PC-3 (cell line): ENCODE measurements at regions not wholly inside any gene's neighbourhood (a gene's known extent, or its start where the extent isn't known, plus 50 kb on each side); places are given as distances from the start of the nearest gene placed in this dataset.

Experiments
- EZH2 ChIP-seq: fragments of 300-600 bp; sonication (generic); IDR thresholded peaks from one replicate; pipeline ENCODE4 v1.6.1; 2017; ENCODE audit warnings: antibody characterized with exemption, mild to moderate bottlenecking, low read length; ENCODE audit not compliant: unreplicated experiment
- EZH2phosphoT487 ChIP-seq: fragments of 300-600 bp; sonication (generic); IDR thresholded peaks from 2 replicates; pipeline ENCODE4 v1.6.1; 2018; ENCODE audit warnings: mild to moderate bottlenecking, antibody characterized with exemption, low read length, borderline replicate concordance
- TF ChIP-seq, protein P1 (sequence below): fragments of 300-600 bp; sonication (generic); conservative IDR thresholded peaks from 2 replicates; pipeline ENCODE4 v1.5.1; 2017; ENCODE audit warnings: antibody characterized with exemption, low read depth, mild to moderate bottlenecking, low read length

DNA sequence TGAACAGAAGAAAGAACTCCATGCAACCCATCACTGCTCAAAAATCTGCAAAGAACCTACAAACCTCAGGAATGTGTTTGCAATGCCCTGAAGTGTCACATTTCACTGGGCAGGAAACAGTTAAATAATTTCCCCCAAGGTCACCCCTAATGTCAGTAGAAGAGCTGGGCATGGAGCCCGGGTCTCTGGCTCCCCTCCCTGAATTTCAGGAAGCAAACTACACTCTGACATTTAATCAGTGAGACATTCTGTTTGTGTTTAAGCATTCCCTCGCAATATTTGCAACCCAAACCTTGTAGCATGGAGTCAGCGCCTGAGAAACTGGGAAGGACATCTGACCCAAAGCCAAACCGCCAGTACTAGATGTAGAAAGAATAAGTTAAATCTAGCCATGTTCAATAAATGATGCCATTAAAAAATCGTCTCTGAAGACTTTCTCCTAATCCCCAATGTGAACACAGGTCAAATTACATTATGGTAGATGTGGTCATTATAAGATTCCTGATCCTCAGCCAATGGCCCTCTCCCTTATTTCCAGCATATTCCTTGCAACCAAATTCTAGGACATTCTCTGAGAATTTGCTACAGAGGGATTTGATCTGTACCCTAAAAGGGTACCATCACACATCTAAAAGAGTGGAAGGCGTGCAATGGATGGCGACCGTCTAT is 91.2 kb upstream of the ADTRP start:
- TF ChIP-seq, protein P1, sequence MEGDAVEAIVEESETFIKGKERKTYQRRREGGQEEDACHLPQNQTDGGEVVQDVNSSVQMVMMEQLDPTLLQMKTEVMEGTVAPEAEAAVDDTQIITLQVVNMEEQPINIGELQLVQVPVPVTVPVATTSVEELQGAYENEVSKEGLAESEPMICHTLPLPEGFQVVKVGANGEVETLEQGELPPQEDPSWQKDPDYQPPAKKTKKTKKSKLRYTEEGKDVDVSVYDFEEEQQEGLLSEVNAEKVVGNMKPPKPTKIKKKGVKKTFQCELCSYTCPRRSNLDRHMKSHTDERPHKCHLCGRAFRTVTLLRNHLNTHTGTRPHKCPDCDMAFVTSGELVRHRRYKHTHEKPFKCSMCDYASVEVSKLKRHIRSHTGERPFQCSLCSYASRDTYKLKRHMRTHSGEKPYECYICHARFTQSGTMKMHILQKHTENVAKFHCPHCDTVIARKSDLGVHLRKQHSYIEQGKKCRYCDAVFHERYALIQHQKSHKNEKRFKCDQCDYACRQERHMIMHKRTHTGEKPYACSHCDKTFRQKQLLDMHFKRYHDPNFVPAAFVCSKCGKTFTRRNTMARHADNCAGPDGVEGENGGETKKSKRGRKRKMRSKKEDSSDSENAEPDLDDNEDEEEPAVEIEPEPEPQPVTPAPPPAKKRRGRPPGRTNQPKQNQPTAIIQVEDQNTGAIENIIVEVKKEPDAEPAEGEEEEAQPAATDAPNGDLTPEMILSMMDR, result no peak
- no peak for TF ChIP-seq EZH2
- TF ChIP-seq EZH2phosphoT487, result no peak
